Activated CD4-positive, alpha-beta T cell treated with anti-CD3 and anti-CD28 coated beads, Interleukin-2, Interleukin-4, amounts not matched to agents 100 ng/mL and 50 ng/mL, durations not matched to agents 16 hours and 8 hours (primary cell): ENCODE measurements at regions not wholly inside any gene's neighbourhood (a gene's known extent, or its start where the extent isn't known, plus 50 kb on each side); places are given as distances from the start of the nearest gene placed in this dataset.

Experiments used
- DNase-seq: peaks from one replicate; pipeline ENCODE4 v3.0.0-alpha.2; 2020; ENCODE audit warnings: low spot score

GRCh38 chr3:31004025-31004678 lies 109.7 kb upstream of the GADL1 start:
- DNase-seq, result no peak

GRCh38 chr3:31008994-31009393 lies 114.5 kb upstream of the GADL1 start:
- no peak for DNase-seq

GRCh38 chr3:31009881-31010280 lies 115.4 kb upstream of the GADL1 start:
- no peak for DNase-seq

GRCh38 chr3:31010491-31010890 lies 116.0 kb upstream of the GADL1 start:
- no peak for DNase-seq

- no peak for DNase-seq
Measured at GRCh38 chr3:31011380-31011779, 116.9 kb upstream of the GADL1 start.

- no peak for DNase-seq
Measured at GRCh38 chr3:31013090-31013489, 118.6 kb upstream of the GADL1 start.

- no peak for DNase-seq
Measured at GRCh38 chr3:31013843-31014242, 119.4 kb upstream of the GADL1 start.

GRCh38 chr3:31014317-31015040 lies 120.0 kb upstream of the GADL1 start:
- DNase-seq, result peak; percentile 9

- DNase-seq, result no peak
Measured at GRCh38 chr3:31016196-31016595, 121.7 kb upstream of the GADL1 start.

- DNase-seq, result no peak
Measured at GRCh38 chr3:31022716-31023115, 128.3 kb upstream of the GADL1 start.

- DNase-seq, result no peak
Measured at GRCh38 chr3:31025541-31025940, 131.1 kb upstream of the GADL1 start.

GRCh38 chr3:31027191-31027761 lies 132.8 kb upstream of the GADL1 start:
- DNase-seq, result no peak

- no peak for DNase-seq
Measured at GRCh38 chr3:31027914-31028313, 133.5 kb upstream of the GADL1 start.

GRCh38 chr3:31028766-31029165 lies 134.3 kb upstream of the GADL1 start:
- DNase-seq, result no peak

GRCh38 chr3:31029706-31030105 lies 135.2 kb upstream of the GADL1 start:
- DNase-seq, result no peak

- no peak for DNase-seq
Measured at GRCh38 chr3:31035681-31036080, 141.2 kb upstream of the GADL1 start.

- no peak for DNase-seq
Measured at GRCh38 chr3:31038086-31038739, 143.8 kb upstream of the GADL1 start.

- DNase-seq, result no peak
Measured at GRCh38 chr3:31039145-31039544, 144.7 kb upstream of the GADL1 start.

GRCh38 chr3:31041161-31041978 lies 146.9 kb upstream of the GADL1 start:
- no peak for DNase-seq

GRCh38 chr3:31043184-31043819 lies 148.8 kb upstream of the GADL1 start:
- DNase-seq, result no peak

GRCh38 chr3:31047673-31048072 lies 153.2 kb upstream of the GADL1 start:
- no peak for DNase-seq

- no peak for DNase-seq
Measured at GRCh38 chr3:31048143-31048542, 153.7 kb upstream of the GADL1 start.
